A549 (cell line): ENCODE measurements at regions not wholly inside any gene's neighbourhood (a gene's known extent, or its start where the extent isn't known, plus 50 kb on each side); places are given as distances from the start of the nearest gene placed in this dataset.

ENCODE experiments used
- ATAC-seq, 2 experiments: fragments of 200-7000 bp in 1 of 2; fragments of >200 bp in 1 of 2; cut with Nextera tagmentation in 1 of 2; cut with Tn5 transposase in 1 of 2; 3 replicates each; pipeline versions ENCODE4 v1.8.0 to v1.9.1; 2018 to 2020; ENCODE audit warnings: mild to moderate bottlenecking in 1 of 2, moderate library complexity in 1 of 2
- CTCF ChIA-PET: fragments of 300-600 bp; sonication (Branson Sonifier 250); formaldehyde crosslinking; extraction: SDS; loops from one replicate; lab custom pipeline; 2021; ENCODE audit warnings: antibody characterized with exemption, inconsistent platforms; lab: Yijun Ruan, JAX
- POLR2A ChIA-PET: fragments of 350-600 bp; formaldehyde crosslinking; extraction: SDS; loops from one replicate; lab custom pipeline; 2021; ENCODE audit warnings: antibody characterized with exemption, inconsistent platforms; lab: Yijun Ruan, JAX
- DNase-seq, 2 experiments: peaks; one replicate each; pipeline versions ENCODE4 v3.0.0 to v3.0.0-alpha.2; 2011 to 2016; ENCODE audit warnings: low read depth in 1 of 2, low spot score in 1 of 2
- FAIRE-seq: peaks from 2 replicates; lab custom pipeline; 2011; peaks lifted over from hg19 to GRCh38; lab: Jason Lieb, UNC
- H3K27ac ChIP-seq, 2 experiments: fragments of >200 bp; sonication (Bioruptor Twin); formaldehyde crosslinking; 3 replicates each; pipeline ENCODE4 v1.5.1; 2016 to 2017
- H3K4me1 ChIP-seq: fragments of >200 bp; sonication (Bioruptor Twin); formaldehyde crosslinking; 3 replicates; pipeline ENCODE4 v1.6.1; 2016
- H3K4me2 ChIP-seq: fragments of >200 bp; sonication (Bioruptor Twin); formaldehyde crosslinking; 3 replicates; pipeline ENCODE4 v1.6.1; 2016
- H3K4me3 ChIP-seq: fragments of >200 bp; sonication (Bioruptor Twin); formaldehyde crosslinking; 3 replicates; pipeline ENCODE4 v1.5.1; 2016
- H3K9me3 ChIP-seq: fragments of >200 bp; sonication (Bioruptor Twin); formaldehyde crosslinking; 3 replicates; pipeline ENCODE4 v1.6.1; 2016
- CBX2 ChIP-seq: fragments of 200-600 bp; sonication (generic); IDR thresholded peaks from 2 replicates; pipeline ENCODE4 v1.6.1; 2016; ENCODE audit warnings: low read depth, mild to moderate bottlenecking, borderline replicate concordance
- CEBPB ChIP-seq, 2 experiments: fragments of >200 bp in 1 of 2; sonication (Bioruptor Twin) in 1 of 2; formaldehyde crosslinking in 1 of 2; IDR thresholded peaks; 2 replicates each; pipeline ENCODE4 v1.6.1; 2012 to 2016
- FOSL2 ChIP-seq, 2 experiments: fragments of 450-650 bp in 1 of 2; fragments of >200 bp in 1 of 2; sonication (Bioruptor Twin) in 1 of 2; formaldehyde crosslinking; IDR thresholded peaks; 2 replicates each; pipeline versions ENCODE4 v1.5.0 to v1.6.1; 2016 to 2020; ENCODE audit warnings: mild to moderate bottlenecking in 1 of 2, moderate library complexity in 1 of 2
- FOXS1 ChIP-seq: fragments of 250-450 bp; sonication (Bioruptor Pico); IDR thresholded peaks from 2 replicates; pipeline ENCODE4 v1.5.0; 2020; ENCODE audit warnings: mild to moderate bottlenecking, moderate library complexity
- HDAC2 ChIP-seq: fragments of 200-600 bp; sonication (generic); IDR thresholded peaks from 2 replicates; pipeline ENCODE4 v1.6.1; 2016
- KDM5A ChIP-seq: fragments of 200-600 bp; sonication (generic); IDR thresholded peaks from 2 replicates; pipeline ENCODE4 v1.6.1; 2016; ENCODE audit warnings: antibody characterized with exemption, mild to moderate bottlenecking
- MAFK ChIP-seq: fragments of 450-650 bp; IDR thresholded peaks from 2 replicates; pipeline ENCODE4 v1.6.1; 2014; ENCODE audit not compliant: partially characterized antibody
- MYC ChIP-seq: IDR thresholded peaks from 2 replicates; pipeline ENCODE4 v1.6.1; 2012; ENCODE audit warnings: mild to moderate bottlenecking, inconsistent platforms, low read length, improper control_type of control experiment, borderline replicate concordance
- NR3C1 ChIP-seq: fragments of >200 bp; sonication (Bioruptor Twin); formaldehyde crosslinking; IDR thresholded peaks from 3 replicates; pipeline ENCODE4 v1.6.1; 2017
- RAD21 ChIP-seq, 2 experiments: fragments of >200 bp in 1 of 2; sonication (Bioruptor Twin) in 1 of 2; formaldehyde crosslinking in 1 of 2; IDR thresholded peaks in 1 of 2; conservative IDR thresholded peaks in 1 of 2; 2 replicates in 1 of 2; 3 replicates in 1 of 2; pipeline ENCODE4 v1.6.1; 2012 to 2018; ENCODE audit warnings: inconsistent platforms in 1 of 2
- RARB ChIP-seq: fragments of 250-450 bp; sonication (Bioruptor Pico); IDR thresholded peaks from 2 replicates; pipeline ENCODE4 v1.8.0; 2021; ENCODE audit warnings: mild to moderate bottlenecking, moderate library complexity
- RCOR1 ChIP-seq: fragments of 150-350 bp; IDR thresholded peaks from 2 replicates; pipeline ENCODE4 v1.6.1; 2014; ENCODE audit warnings: antibody characterized with exemption, low read length, low read depth
- SMC3 ChIP-seq: fragments of >200 bp; sonication (Bioruptor Twin); formaldehyde crosslinking; IDR thresholded peaks from 3 replicates; pipeline ENCODE4 v1.6.1; 2018; ENCODE audit warnings: inconsistent platforms
- TFCP2L1 ChIP-seq: fragments of 250-450 bp; sonication (Bioruptor Pico); IDR thresholded peaks from 2 replicates; pipeline ENCODE4 v1.5.0; 2021; ENCODE audit warnings: mild to moderate bottlenecking
- WGBS: methylation state at CpG from one replicate; pipeline ENCODE4 v1.1.6; 2017; ENCODE audit errors: missing lambda C conversion rate; 5-methylcytosine and 5-hydroxymethylcytosine counted together
- TF ChIP-seq, protein P1 (sequence below): fragments of 450-650 bp; IDR thresholded peaks from 2 replicates; pipeline ENCODE4 v1.6.1; 2014; ENCODE audit warnings: antibody characterized with exemption
- TF ChIP-seq, protein P2 (sequence below): IDR thresholded peaks from 2 replicates; pipeline ENCODE4 v1.6.1; 2012; ENCODE audit warnings: low read depth, borderline replicate concordance
- TF ChIP-seq, protein P3 (sequence below): fragments of >200 bp; sonication (Bioruptor Twin); formaldehyde crosslinking; IDR thresholded peaks from 3 replicates; pipeline ENCODE4 v1.5.1; 2016
- TF ChIP-seq, protein P4 (sequence below): fragments of >200 bp; sonication (Bioruptor Twin); formaldehyde crosslinking; IDR thresholded peaks from 3 replicates; pipeline ENCODE4 v1.6.1; 2016

GRCh38 chr12:25825446-25825845 lies 133.0 kb upstream of the RASSF8 start:
- Histone ChIP-seq H3K4me3 (no peak overlapping the region), H3K9me3 (no peaks in the 10 kb centered on the region), H3K27ac (no peak overlapping the region), H3K4me2 (no peak overlapping the region), H3K4me1 (peaks cover 16% of the 10 kb centered on the region)
- POLR2A ChIA-PET, result no interaction called here
- TF ChIP-seq, protein P1, sequence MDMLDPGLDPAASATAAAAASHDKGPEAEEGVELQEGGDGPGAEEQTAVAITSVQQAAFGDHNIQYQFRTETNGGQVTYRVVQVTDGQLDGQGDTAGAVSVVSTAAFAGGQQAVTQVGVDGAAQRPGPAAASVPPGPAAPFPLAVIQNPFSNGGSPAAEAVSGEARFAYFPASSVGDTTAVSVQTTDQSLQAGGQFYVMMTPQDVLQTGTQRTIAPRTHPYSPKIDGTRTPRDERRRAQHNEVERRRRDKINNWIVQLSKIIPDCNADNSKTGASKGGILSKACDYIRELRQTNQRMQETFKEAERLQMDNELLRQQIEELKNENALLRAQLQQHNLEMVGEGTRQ, result no peak
- peak in 1 of 2 experiments; percentile 14; a peak in 1 of 5 replicates for TF ChIP-seq RAD21 (conservative IDR thresholded peaks at IDR 0.05 in 1 of 2, IDR thresholded peaks at IDR 0.05 in 1 of 2)
- CTCF ChIA-PET, result interaction anchor here (0.6 kb wide), 1 partner anchor 89 kb away, joined by 3 read pairs; no protein-coding TSS in a partner anchor
- FAIRE-seq (no peak), DNase-seq (no peak), ATAC-seq (no peak)
- 87% methylated on average over 6 of the region's 6 CpGs for WGBS

DNA sequence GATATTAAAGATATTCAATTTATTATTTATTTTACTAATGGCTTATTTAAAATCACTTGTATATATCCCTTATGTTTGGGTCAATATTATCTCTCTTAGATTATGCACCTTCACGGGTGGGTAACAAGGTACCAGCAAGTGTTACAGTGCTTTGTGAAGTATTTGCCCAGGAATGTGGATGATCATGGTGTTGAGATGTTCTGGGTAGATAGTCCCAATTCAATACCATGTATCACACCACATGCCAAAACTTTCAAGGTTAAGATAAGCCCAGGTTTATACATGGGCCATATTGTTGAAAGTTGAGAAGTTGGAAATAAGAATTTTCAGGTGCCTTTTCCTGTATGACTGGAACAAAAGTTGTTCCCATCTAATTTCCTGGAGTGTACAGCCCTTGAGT lies 131.3 kb upstream of the RASSF8 start:
- no peak for FAIRE-seq
- H3K9me3 ChIP-seq, result no peaks in the 10 kb centered on the region
- TF ChIP-seq, protein P2, sequence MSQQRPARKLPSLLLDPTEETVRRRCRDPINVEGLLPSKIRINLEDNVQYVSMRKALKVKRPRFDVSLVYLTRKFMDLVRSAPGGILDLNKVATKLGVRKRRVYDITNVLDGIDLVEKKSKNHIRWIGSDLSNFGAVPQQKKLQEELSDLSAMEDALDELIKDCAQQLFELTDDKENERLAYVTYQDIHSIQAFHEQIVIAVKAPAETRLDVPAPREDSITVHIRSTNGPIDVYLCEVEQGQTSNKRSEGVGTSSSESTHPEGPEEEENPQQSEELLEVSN, result no peak
- TF ChIP-seq KDM5A (no peak), CBX2 (no peak)
- TF ChIP-seq, all 56 proteins: peak for 0
- DNase-seq, result no peak
- Histone ChIP-seq H3K27ac (no peak overlapping the region), H3K4me2 (no peak overlapping the region), H3K4me1 (peaks cover 16% of the 10 kb centered on the region), H3K4me3 (no peak overlapping the region)
- ChIA-PET CTCF (no interaction called here), POLR2A (no interaction called here)
- ATAC-seq, result no peak
- WGBS, result 81% methylated on average over 1 of the region's 1 CpG

DNA sequence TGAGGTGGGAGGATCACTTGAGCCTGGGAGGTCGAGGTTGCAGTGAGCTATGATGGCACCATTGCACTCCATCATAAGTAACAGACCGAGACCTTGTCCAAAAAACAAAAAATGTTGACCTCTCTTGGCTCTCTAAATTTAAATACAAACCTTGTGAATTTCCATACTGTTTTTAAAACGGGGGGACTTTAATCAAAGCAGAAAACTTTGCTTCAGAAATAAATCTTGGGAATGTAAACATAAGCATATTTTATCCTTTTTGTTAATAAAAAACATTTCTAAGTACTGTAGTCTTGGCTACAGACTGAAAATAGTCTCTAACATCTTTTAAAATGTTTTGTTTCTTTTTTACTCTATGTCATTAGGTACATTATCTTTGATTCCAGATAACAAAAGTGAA lies 130.7 kb upstream of the RASSF8 start:
- 30% methylated on average over 3 of the region's 3 CpGs for WGBS
- ChIA-PET POLR2A (no interaction called here), CTCF (no interaction called here)
- Histone ChIP-seq H3K4me1 (peaks cover 16% of the 10 kb centered on the region), H3K4me2 (peak overlapping the region; percentile 1; the same call in 1 of the 3 replicates), H3K9me3 (no peaks in the 10 kb centered on the region), H3K27ac (no peak overlapping the region), H3K4me3 (no peak overlapping the region)
- ATAC-seq (no peak), DNase-seq (no peak), FAIRE-seq (no peak)
- TF ChIP-seq RCOR1, result no peak
- TF ChIP-seq FOSL2 (IDR thresholded peaks at IDR 0.05), result no peak
- no peak for TF ChIP-seq FOSL2 (CRISPR knock-in tag; IDR thresholded peaks at IDR 0.05)
- TF ChIP-seq, protein P3, sequence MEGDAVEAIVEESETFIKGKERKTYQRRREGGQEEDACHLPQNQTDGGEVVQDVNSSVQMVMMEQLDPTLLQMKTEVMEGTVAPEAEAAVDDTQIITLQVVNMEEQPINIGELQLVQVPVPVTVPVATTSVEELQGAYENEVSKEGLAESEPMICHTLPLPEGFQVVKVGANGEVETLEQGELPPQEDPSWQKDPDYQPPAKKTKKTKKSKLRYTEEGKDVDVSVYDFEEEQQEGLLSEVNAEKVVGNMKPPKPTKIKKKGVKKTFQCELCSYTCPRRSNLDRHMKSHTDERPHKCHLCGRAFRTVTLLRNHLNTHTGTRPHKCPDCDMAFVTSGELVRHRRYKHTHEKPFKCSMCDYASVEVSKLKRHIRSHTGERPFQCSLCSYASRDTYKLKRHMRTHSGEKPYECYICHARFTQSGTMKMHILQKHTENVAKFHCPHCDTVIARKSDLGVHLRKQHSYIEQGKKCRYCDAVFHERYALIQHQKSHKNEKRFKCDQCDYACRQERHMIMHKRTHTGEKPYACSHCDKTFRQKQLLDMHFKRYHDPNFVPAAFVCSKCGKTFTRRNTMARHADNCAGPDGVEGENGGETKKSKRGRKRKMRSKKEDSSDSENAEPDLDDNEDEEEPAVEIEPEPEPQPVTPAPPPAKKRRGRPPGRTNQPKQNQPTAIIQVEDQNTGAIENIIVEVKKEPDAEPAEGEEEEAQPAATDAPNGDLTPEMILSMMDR, result no peak
- no peak for TF ChIP-seq CEBPB (IDR thresholded peaks at IDR 0.05)
- no peak for TF ChIP-seq RARB (CRISPR knock-in tag)
- no peak for TF ChIP-seq SMC3

- H3K4me3 ChIP-seq, result no peak overlapping the region
- H3K4me1 ChIP-seq, result peaks cover 16% of the 10 kb centered on the region
- ATAC-seq (no peak), DNase-seq (no peak), FAIRE-seq (no peak)
- H3K27ac ChIP-seq, result no peak overlapping the region
- TF ChIP-seq FOXS1 (CRISPR knock-in tag) (no peak), MYC (no peak), MAFK (no peak), TFCP2L1 (CRISPR knock-in tag) (no peak), NR3C1 (no peak), HDAC2 (no peak), RCOR1 (no peak), CEBPB (IDR thresholded peaks at IDR 0.05) (no peak)
- TF ChIP-seq, protein P4, sequence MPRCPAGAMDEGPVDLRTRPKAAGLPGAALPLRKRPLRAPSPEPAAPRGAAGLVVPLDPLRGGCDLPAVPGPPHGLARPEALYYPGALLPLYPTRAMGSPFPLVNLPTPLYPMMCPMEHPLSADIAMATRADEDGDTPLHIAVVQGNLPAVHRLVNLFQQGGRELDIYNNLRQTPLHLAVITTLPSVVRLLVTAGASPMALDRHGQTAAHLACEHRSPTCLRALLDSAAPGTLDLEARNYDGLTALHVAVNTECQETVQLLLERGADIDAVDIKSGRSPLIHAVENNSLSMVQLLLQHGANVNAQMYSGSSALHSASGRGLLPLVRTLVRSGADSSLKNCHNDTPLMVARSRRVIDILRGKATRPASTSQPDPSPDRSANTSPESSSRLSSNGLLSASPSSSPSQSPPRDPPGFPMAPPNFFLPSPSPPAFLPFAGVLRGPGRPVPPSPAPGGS, result no peak
- POLR2A ChIA-PET, result no interaction called here
- H3K9me3 ChIP-seq, result no peaks in the 10 kb centered on the region
- 12% methylated on average over 4 of the region's 4 CpGs for whole genome bisulfite sequencing
- CTCF ChIA-PET, result no interaction called here
- H3K4me2 ChIP-seq, result peak overlapping the region; percentile 1; the same call in 1 of the 3 replicates
Measured at GRCh38 chr12:25828188-25828587, 130.3 kb upstream of the RASSF8 start.
